GM12874 (cell line): ENCODE measurements at regions not wholly inside any gene's neighbourhood (a gene's known extent, or its start where the extent isn't known, plus 50 kb on each side); places are given as distances from the start of the nearest gene placed in this dataset.

ENCODE experiments used
- CTCF ChIP-seq: IDR thresholded peaks from 2 replicates; pipeline ENCODE4 v1.5.1; 2011; ENCODE audit warnings: low read depth, mild to moderate bottlenecking, control low read depth, low read length, moderate library complexity; ENCODE audit not compliant: insufficient read depth

- TF ChIP-seq CTCF, result no peak
Measured at GRCh38 chr4:105068516-105068915, 78.2 kb upstream of the TET2 start.

GRCh38 chr4:105074097-105074496 is 72.6 kb upstream of the TET2 start:
- TF ChIP-seq CTCF, result no peak

GRCh38 chr4:105075045-105075444 is 71.6 kb upstream of the TET2 start:
- no peak for TF ChIP-seq CTCF

GRCh38 chr4:105088110-105088879 is 58.4 kb upstream of the TET2 start:
- no peak for TF ChIP-seq CTCF

- no peak for TF ChIP-seq CTCF
Measured at GRCh38 chr4:105092356-105092755, 54.3 kb upstream of the TET2 start.

- no peak for TF ChIP-seq CTCF
Measured at GRCh38 chr4:105092768-105093167, 53.9 kb upstream of the TET2 start.

- TF ChIP-seq CTCF, result no peak
Measured at GRCh38 chr4:105093975-105094374, 52.7 kb upstream of the TET2 start.
